Sigmoid colon (tissue), 4 donors: ENCODE measurements at regions not wholly inside any gene's neighbourhood (a gene's known extent, or its start where the extent isn't known, plus 50 kb on each side); places are given as distances from the start of the nearest gene placed in this dataset.

Experiments
- CTCF ChIP-seq, 4 experiments: fragments of 450-650 bp in 3 of 4; fragments of 200-600 bp in 1 of 4; IDR thresholded peaks; one replicate each; pipeline ENCODE4 v1.5.1; 2016 to 2019; ENCODE audit warnings: antibody characterized with exemption in 4 of 4, mild to moderate bottlenecking in 3 of 4, moderate library complexity in 2 of 4
- EP300 ChIP-seq, 4 donors: sonication (generic); formaldehyde crosslinking; IDR thresholded peaks; one replicate each; pipeline ENCODE4 v1.6.1; 2017; ENCODE audit warnings: antibody characterized with exemption in 4 of 4
- POLR2A ChIP-seq, 2 donors: fragments of 450-650 bp; IDR thresholded peaks; one replicate each; pipeline ENCODE4 v1.6.1; 2016; ENCODE audit warnings: antibody characterized with exemption in 2 of 2, mild to moderate bottlenecking in 2 of 2, moderate library complexity in 2 of 2
- POLR2AphosphoS5 ChIP-seq, 4 donors: sonication (generic); formaldehyde crosslinking; IDR thresholded peaks; one replicate each; pipeline ENCODE4 v1.6.1; 2017; ENCODE audit warnings: antibody characterized with exemption in 4 of 4

GRCh38 chr12:69070319-69071090, 137.5 kb upstream of the CPM start:
- TF ChIP-seq POLR2A (IDR thresholded peaks at IDR 0.05) (no peak), CTCF (IDR thresholded peaks at IDR 0.05) (peak; percentile 27 to 87 (median 73)), POLR2AphosphoS5 (IDR thresholded peaks at IDR 0.05) (no peak), EP300 (IDR thresholded peaks at IDR 0.05) (no peak)
